KG1 (cell line): ENCODE measurements at regions not wholly inside any gene's neighbourhood (a gene's known extent, or its start where the extent isn't known, plus 50 kb on each side); places are given as distances from the start of the nearest gene placed in this dataset.
"Not testable (repeated sequence)": the region's sequence is repeated elsewhere in the genome, so short reads cannot be mapped to it uniquely, and the experiment has no call there.

Source experiments
- DNase-seq: peaks from one replicate; lab custom pipeline; 2025; lab: John Stamatoyannopoulos, UW

- DNase-seq = not testable (repeated sequence)
Measured at GRCh38 chr1:120465900-120466299, 51.1 kb downstream of the NBPF8 start.

GRCh38 chr1:120477663-120478062, 62.8 kb downstream of the NBPF8 start:
- not testable (repeated sequence) for DNase-seq

- not testable (repeated sequence) for DNase-seq
Measured at GRCh38 chr1:120478400-120478799, 63.6 kb downstream of the NBPF8 start.

- not testable (repeated sequence) for DNase-seq
Measured at GRCh38 chr1:120487542-120487941, 72.7 kb downstream of the NBPF8 start.

GRCh38 chr1:120489217-120489616, 74.4 kb downstream of the NBPF8 start:
- not testable (repeated sequence) for DNase-seq

- DNase-seq = not testable (repeated sequence)
Measured at GRCh38 chr1:120497145-120497544, 82.3 kb downstream of the NBPF8 start.

GRCh38 chr1:120503284-120503683, 88.4 kb downstream of the NBPF8 start:
- DNase-seq = not testable (repeated sequence)

GRCh38 chr1:120506352-120506751, 91.5 kb downstream of the NBPF8 start:
- DNase-seq = not testable (repeated sequence)

- not testable (repeated sequence) for DNase-seq
Measured at GRCh38 chr1:120508351-120508750, 93.5 kb downstream of the NBPF8 start.

- not testable (repeated sequence) for DNase-seq
Measured at GRCh38 chr1:120509258-120509657, 94.4 kb downstream of the NBPF8 start.

GRCh38 chr1:120513099-120513498, 98.3 kb downstream of the NBPF8 start:
- DNase-seq = not testable (repeated sequence)

GRCh38 chr1:120513531-120513930, 98.7 kb downstream of the NBPF8 start:
- not testable (repeated sequence) for DNase-seq

- DNase-seq = not testable (repeated sequence)
Measured at GRCh38 chr1:120519196-120519595, 104.4 kb downstream of the NBPF8 start.

GRCh38 chr1:120524416-120524815, 109.6 kb downstream of the NBPF8 start:
- DNase-seq = not testable (repeated sequence)

- DNase-seq = not testable (repeated sequence)
Measured at GRCh38 chr1:120525386-120525785, 110.6 kb downstream of the NBPF8 start.

GRCh38 chr1:120529475-120530089, 114.7 kb downstream of the NBPF8 start:
- not testable (repeated sequence) for DNase-seq

- not testable (repeated sequence) for DNase-seq
Measured at GRCh38 chr1:120531455-120531854, 116.6 kb downstream of the NBPF8 start.

GRCh38 chr1:120534361-120535047, 119.7 kb downstream of the NBPF8 start:
- DNase-seq = not testable (repeated sequence)

GRCh38 chr1:120535052-120535451, 120.2 kb downstream of the NBPF8 start:
- not testable (repeated sequence) for DNase-seq

GRCh38 chr1:120541394-120541793, 126.6 kb downstream of the NBPF8 start:
- not testable (repeated sequence) for DNase-seq

GRCh38 chr1:120542365-120542764, 127.5 kb downstream of the NBPF8 start:
- not testable (repeated sequence) for DNase-seq

GRCh38 chr1:120542940-120543339, 128.1 kb downstream of the NBPF8 start:
- not testable (repeated sequence) for DNase-seq

- not testable (repeated sequence) for DNase-seq
Measured at GRCh38 chr1:120544434-120544833, 129.6 kb downstream of the NBPF8 start.
